ENCODE measurements at regions not wholly inside any gene's neighbourhood (a gene's known extent, or its start where the extent isn't known, plus 50 kb on each side); places are given as distances from the start of the nearest gene placed in this dataset.

DNA sequence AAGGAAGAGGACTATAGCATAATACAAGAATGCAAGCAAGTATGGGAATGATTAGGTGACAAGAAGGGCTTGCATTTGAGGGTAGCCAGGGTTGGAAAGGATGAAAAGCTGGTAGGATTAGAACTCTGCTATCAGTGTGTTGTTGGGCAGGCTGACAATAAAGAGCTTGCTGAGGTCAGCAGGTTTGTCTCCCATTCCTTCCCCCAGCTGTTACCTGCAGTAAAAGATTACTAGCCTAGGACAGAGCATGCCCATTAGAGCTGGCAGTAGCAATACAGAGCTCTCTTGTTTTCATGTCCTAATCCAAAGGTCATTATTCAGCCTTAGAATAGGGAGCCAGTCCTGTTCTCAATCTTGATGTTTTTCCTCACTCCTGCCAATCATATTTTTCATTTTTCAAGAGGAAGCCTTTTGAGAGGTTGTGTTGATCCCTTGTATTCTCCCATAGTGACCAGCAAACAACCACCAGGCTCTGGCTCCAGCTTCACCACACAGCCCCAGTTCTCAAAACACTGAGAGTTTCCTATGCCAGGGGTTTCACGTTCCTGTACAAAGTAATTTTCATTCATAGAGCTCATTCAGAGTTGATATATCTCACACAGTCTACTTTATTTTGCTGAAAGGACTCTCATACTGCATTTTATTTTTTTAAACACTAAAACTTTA, 71.7 kb downstream of the OR2K2 start:
- H3K27ac ChIP-seq (ENCODE audit: low read length) = no peak overlapping the region
- H3K4me2 ChIP-seq (ENCODE audit: low read length) = no peak overlapping the region
- H3K36me3 ChIP-seq (replicated peaks; ENCODE audit: low read depth, low read length) = no peaks in the 10 kb centered on the region
- no peaks in the 10 kb centered on the region for H3K4me1 ChIP-seq (ENCODE audit: low read length)
- H3K4me3 ChIP-seq (ENCODE audit: low read length) = no peak overlapping the region
- no peaks in the 10 kb centered on the region for H3K27me3 ChIP-seq (ENCODE audit: low read depth, low read length)
- H3K79me2 ChIP-seq (ENCODE audit: low read length) = no peaks in the 10 kb centered on the region
- no peak for TF ChIP-seq EZH2phosphoT487 (IDR thresholded peaks at IDR 0.05; ENCODE audit: low read depth)
- TF ChIP-seq, protein P1, sequence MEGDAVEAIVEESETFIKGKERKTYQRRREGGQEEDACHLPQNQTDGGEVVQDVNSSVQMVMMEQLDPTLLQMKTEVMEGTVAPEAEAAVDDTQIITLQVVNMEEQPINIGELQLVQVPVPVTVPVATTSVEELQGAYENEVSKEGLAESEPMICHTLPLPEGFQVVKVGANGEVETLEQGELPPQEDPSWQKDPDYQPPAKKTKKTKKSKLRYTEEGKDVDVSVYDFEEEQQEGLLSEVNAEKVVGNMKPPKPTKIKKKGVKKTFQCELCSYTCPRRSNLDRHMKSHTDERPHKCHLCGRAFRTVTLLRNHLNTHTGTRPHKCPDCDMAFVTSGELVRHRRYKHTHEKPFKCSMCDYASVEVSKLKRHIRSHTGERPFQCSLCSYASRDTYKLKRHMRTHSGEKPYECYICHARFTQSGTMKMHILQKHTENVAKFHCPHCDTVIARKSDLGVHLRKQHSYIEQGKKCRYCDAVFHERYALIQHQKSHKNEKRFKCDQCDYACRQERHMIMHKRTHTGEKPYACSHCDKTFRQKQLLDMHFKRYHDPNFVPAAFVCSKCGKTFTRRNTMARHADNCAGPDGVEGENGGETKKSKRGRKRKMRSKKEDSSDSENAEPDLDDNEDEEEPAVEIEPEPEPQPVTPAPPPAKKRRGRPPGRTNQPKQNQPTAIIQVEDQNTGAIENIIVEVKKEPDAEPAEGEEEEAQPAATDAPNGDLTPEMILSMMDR (IDR thresholded peaks at IDR 0.05; ENCODE audit: low read depth, low read length) = no peak
- no peak overlapping the region for H3K9ac ChIP-seq (ENCODE audit: low read length)
- no peaks in the 10 kb centered on the region for H4K20me1 ChIP-seq (ENCODE audit: insufficient read depth, low read length)
- H2AFZ ChIP-seq (ENCODE audit: low read depth, low read length) = no peak overlapping the region
- H3K9me3 ChIP-seq (ENCODE audit: insufficient read depth, low read length) = no peaks in the 10 kb centered on the region

DNA sequence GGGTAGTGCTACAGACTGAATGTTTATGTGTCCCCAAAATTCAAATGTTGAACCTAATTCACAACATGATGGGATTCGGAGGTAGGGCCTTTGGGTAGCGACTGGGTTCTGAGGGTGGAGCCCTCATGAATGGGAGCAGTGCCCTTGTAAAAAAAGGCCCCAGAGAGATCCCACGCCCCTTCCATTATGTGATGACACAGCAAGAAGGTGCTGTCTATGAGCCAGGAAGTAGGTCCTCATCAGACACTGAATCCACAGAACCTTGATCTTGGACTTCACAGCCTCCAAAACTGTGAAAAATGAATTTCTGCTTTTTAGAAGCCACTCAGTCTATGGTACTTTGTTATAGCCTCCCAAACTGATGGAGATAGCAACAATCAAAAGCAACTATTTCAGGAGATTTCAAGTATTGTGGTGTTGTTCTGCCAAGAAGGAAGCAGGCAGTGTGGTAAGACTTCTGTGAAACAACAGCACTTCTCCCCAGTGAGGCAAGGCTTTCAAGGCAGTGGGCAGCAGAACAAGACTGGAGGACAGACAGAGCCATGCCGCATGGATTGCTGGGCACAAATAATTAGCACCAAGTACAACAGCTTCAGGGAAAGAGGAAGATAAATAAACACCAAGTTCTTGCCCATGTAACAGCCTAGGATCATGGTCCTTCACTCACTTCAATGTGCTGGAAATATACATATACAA, 76.1 kb downstream of the OR2K2 start:
- Histone ChIP-seq H3K4me3 (ENCODE audit: low read length) (no peak overlapping the region), H3K4me1 (ENCODE audit: low read length) (no peaks in the 10 kb centered on the region), H3K4me2 (ENCODE audit: low read length) (no peak overlapping the region), H2AFZ (ENCODE audit: low read depth, low read length) (no peak overlapping the region), H3K79me2 (ENCODE audit: low read length) (no peaks in the 10 kb centered on the region), H3K27ac (ENCODE audit: low read length) (no peak overlapping the region), H3K9ac (ENCODE audit: low read length) (no peak overlapping the region), H3K9me3 (ENCODE audit: insufficient read depth, low read length) (no peaks in the 10 kb centered on the region), H3K27me3 (ENCODE audit: low read depth, low read length) (no peaks in the 10 kb centered on the region), H3K36me3 (replicated peaks; ENCODE audit: low read depth, low read length) (no peaks in the 10 kb centered on the region), H4K20me1 (ENCODE audit: insufficient read depth, low read length) (no peaks in the 10 kb centered on the region)
- TF ChIP-seq, protein P1 (IDR thresholded peaks at IDR 0.05; ENCODE audit: low read depth, low read length) = no peak
- TF ChIP-seq EZH2phosphoT487 (IDR thresholded peaks at IDR 0.05; ENCODE audit: low read depth) = no peak

DNA sequence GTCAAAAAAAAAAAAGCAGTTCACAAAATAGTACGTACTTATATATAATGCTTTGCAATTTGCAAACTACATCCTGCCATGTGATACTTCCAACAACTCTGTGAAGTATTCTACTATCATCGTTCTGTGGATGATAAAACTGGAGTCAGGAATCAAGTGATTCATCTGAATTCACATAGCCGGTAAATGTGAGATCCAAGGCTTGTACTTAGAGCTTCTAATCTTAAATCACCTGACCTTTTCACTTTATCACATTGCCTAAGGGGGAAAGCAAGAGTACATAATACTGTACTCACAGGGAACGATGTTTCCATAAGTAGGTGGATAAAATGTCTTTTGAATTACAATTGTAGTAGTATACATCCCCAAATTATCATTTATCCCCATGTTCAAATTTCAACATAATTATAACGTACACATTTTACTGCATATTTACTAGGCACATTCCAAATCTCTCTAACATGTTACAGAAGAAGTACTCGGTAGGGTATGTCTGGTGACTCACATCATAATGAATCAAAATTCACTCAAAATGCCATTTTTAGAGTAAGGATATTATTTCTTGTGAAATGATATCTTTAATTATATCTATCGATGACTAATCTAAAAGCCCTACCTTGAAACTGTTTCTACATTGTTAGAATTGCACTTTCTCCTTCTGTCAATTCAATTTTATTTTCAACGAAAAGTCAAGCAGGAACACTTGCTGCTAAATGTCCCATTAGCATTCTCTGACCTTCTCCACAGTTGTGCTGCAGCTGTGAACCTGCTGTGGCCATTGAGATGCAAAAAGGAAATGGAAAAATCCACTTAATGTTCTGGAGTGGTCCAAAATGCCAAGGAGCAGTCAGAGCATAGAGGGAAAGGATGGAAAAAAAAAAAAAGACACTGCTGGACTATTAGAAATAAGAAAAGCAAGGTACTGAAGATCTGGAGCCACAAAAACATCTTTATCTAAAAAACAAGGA, 78.9 kb downstream of the OR2K2 start:
- no peaks in the 10 kb centered on the region for H3K79me2 ChIP-seq (ENCODE audit: low read length)
- no peaks in the 10 kb centered on the region for H3K9me3 ChIP-seq (ENCODE audit: insufficient read depth, low read length)
- H3K4me1 ChIP-seq (ENCODE audit: low read length) = no peaks in the 10 kb centered on the region
- no peak overlapping the region for H3K4me3 ChIP-seq (ENCODE audit: low read length)
- no peaks in the 10 kb centered on the region for H4K20me1 ChIP-seq (ENCODE audit: insufficient read depth, low read length)
- no peak overlapping the region for H3K27ac ChIP-seq (ENCODE audit: low read length)
- H3K9ac ChIP-seq (ENCODE audit: low read length) = no peak overlapping the region
- H3K27me3 ChIP-seq (ENCODE audit: low read depth, low read length) = no peaks in the 10 kb centered on the region
- no peaks in the 10 kb centered on the region for H3K36me3 ChIP-seq (replicated peaks; ENCODE audit: low read depth, low read length)
- TF ChIP-seq EZH2phosphoT487 (IDR thresholded peaks at IDR 0.05; ENCODE audit: low read depth) = no peak
- TF ChIP-seq, protein P1 (IDR thresholded peaks at IDR 0.05; ENCODE audit: low read depth, low read length) = no peak
- H2AFZ ChIP-seq (ENCODE audit: low read depth, low read length) = no peak overlapping the region
- no peak overlapping the region for H3K4me2 ChIP-seq (ENCODE audit: low read length)

DNA sequence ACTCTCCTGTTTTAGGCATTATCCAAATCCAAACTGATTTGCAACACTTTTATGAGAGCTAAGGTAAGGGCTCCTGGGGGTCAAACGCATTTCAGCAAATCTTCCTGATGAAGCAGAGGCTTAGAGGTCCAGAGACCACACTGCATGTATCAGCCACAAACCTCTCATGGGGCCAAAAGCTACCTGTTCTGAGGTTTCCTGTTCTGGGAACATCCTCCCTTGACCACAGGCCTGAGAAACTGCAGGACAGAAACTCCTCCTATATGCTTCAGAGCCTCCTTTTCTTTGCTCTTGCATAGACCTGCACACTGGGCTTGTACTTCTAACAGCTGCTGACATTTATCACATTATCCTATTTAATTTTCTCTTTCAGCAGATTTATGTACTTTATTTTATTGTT, 92.6 kb downstream of the OR2K2 start:
- Histone ChIP-seq H2AFZ (ENCODE audit: low read depth, low read length) (no peak overlapping the region), H3K27me3 (ENCODE audit: low read depth, low read length) (no peaks in the 10 kb centered on the region), H3K36me3 (replicated peaks; ENCODE audit: low read depth, low read length) (no peaks in the 10 kb centered on the region), H3K4me2 (ENCODE audit: low read length) (no peak overlapping the region), H3K4me3 (ENCODE audit: low read length) (no peak overlapping the region), H3K79me2 (ENCODE audit: low read length) (no peaks in the 10 kb centered on the region), H3K9ac (ENCODE audit: low read length) (no peak overlapping the region), H3K27ac (ENCODE audit: low read length) (no peak overlapping the region), H3K4me1 (ENCODE audit: low read length) (no peaks in the 10 kb centered on the region), H3K9me3 (ENCODE audit: insufficient read depth, low read length) (no peaks in the 10 kb centered on the region), H4K20me1 (ENCODE audit: insufficient read depth, low read length) (no peaks in the 10 kb centered on the region)
- TF ChIP-seq, protein P1 (IDR thresholded peaks at IDR 0.05; ENCODE audit: low read depth, low read length) = no peak
- no peak for TF ChIP-seq EZH2phosphoT487 (IDR thresholded peaks at IDR 0.05; ENCODE audit: low read depth)

All from OCI-LY3 (cell line).